Smooth muscle cell (in vitro differentiated cells): ENCODE measurements at regions not wholly inside any gene's neighbourhood (a gene's known extent, or its start where the extent isn't known, plus 50 kb on each side); places are given as distances from the start of the nearest gene placed in this dataset.

ENCODE experiments used
- DNase-seq: peaks from one replicate; lab custom pipeline; 2025; ENCODE audit not compliant: unreplicated experiment; lab: John Stamatoyannopoulos, UW
- H2AFZ ChIP-seq: fragments of 200-600 bp; sonication (generic); 2 replicates; pipeline ENCODE4 v1.6.0; 2016; ENCODE audit warnings: antibody characterized with exemption, low read depth, mild to moderate bottlenecking
- H3F3A ChIP-seq: fragments of 200-600 bp; sonication (generic); 2 replicates; pipeline ENCODE4 v1.6.0; 2017; ENCODE audit warnings: antibody characterized with exemption, low read depth
- H3K27ac ChIP-seq: fragments of 200-600 bp; sonication (generic); 2 replicates; pipeline ENCODE4 v1.5.1; 2016; ENCODE audit warnings: low read depth, mild to moderate bottlenecking
- H3K27me3 ChIP-seq: fragments of 200-600 bp; sonication (generic); 2 replicates; pipeline ENCODE4 v1.6.1; 2016; ENCODE audit warnings: low read depth, mild to moderate bottlenecking
- H3K36me3 ChIP-seq: fragments of 200-600 bp; sonication (generic); 2 replicates; pipeline ENCODE4 v1.5.1; 2016; ENCODE audit warnings: low read depth
- H3K4me1 ChIP-seq: fragments of 200-600 bp; sonication (generic); 2 replicates; pipeline ENCODE4 v1.5.1; 2016; ENCODE audit warnings: low read depth
- H3K4me2 ChIP-seq: fragments of 200-600 bp; sonication (generic); 2 replicates; pipeline ENCODE4 v1.6.0; 2016; ENCODE audit warnings: mild to moderate bottlenecking
- H3K4me3 ChIP-seq: fragments of 200-600 bp; sonication (generic); 2 replicates; pipeline ENCODE4 v1.5.1; 2016; ENCODE audit warnings: mild to moderate bottlenecking
- H3K79me2 ChIP-seq: fragments of 200-600 bp; sonication (generic); 2 replicates; pipeline ENCODE4 v1.6.0; 2016; ENCODE audit warnings: low read depth, mild to moderate bottlenecking
- H3K9ac ChIP-seq: fragments of 200-600 bp; sonication (generic); 2 replicates; pipeline ENCODE4 v1.6.0; 2016; ENCODE audit warnings: low read depth
- H3K9me3 ChIP-seq: fragments of 200-600 bp; sonication (generic); replicated peaks from 2 replicates; pipeline ENCODE4 v1.5.1; 2016; ENCODE audit warnings: low read depth
- H4K20me1 ChIP-seq: fragments of 200-600 bp; sonication (generic); 2 replicates; pipeline ENCODE4 v1.6.0; 2016; ENCODE audit warnings: low read depth
- CTCF ChIP-seq: fragments of 200-600 bp; sonication (generic); IDR thresholded peaks from 2 replicates; pipeline ENCODE4 v1.5.1; 2017; ENCODE audit warnings: borderline replicate concordance, mild to moderate bottlenecking, antibody characterized with exemption; ENCODE audit not compliant: insufficient read depth, poor library complexity, severe bottlenecking
- WGBS: methylation state at CpG from one replicate; pipeline ENCODE4 v1.1.7; 2016; ENCODE audit warnings: low lambda C conversion rate; 5-methylcytosine and 5-hydroxymethylcytosine counted together

GRCh38 chr2:224111576-224111975 lies 72.5 kb upstream of the SERPINE2 start:
- Histone ChIP-seq H3K79me2 (no peaks in the 10 kb centered on the region), H3K4me1 (no peaks in the 10 kb centered on the region), H3K9ac (no peak overlapping the region), H3K9me3 (no peaks in the 10 kb centered on the region), H2AFZ (no peak overlapping the region), H3K27me3 (no peaks in the 10 kb centered on the region), H3K4me3 (no peak overlapping the region), H3K4me2 (no peak overlapping the region), H3K36me3 (no peaks in the 10 kb centered on the region), H4K20me1 (no peaks in the 10 kb centered on the region), H3K27ac (no peak overlapping the region), H3F3A (no peaks in the 10 kb centered on the region)
- DNase-seq, result no peak
- TF ChIP-seq CTCF, result no peak
- 73% methylated on average over 2 of the region's 2 CpGs for WGBS

GRCh38 chr2:224110811-224111210 lies 71.7 kb upstream of the SERPINE2 start:
- H3K27ac ChIP-seq, result no peak overlapping the region
- no peaks in the 10 kb centered on the region for H3K9me3 ChIP-seq
- no peaks in the 10 kb centered on the region for H3K36me3 ChIP-seq
- no peak for TF ChIP-seq CTCF
- no peaks in the 10 kb centered on the region for H3K4me1 ChIP-seq
- H3F3A ChIP-seq, result no peaks in the 10 kb centered on the region
- no peak overlapping the region for H3K4me3 ChIP-seq
- DNase-seq, result no peak
- no peaks in the 10 kb centered on the region for H4K20me1 ChIP-seq
- no peaks in the 10 kb centered on the region for H3K79me2 ChIP-seq
- no peak overlapping the region for H2AFZ ChIP-seq
- H3K27me3 ChIP-seq, result no peaks in the 10 kb centered on the region
- H3K4me2 ChIP-seq, result no peak overlapping the region
- H3K9ac ChIP-seq, result no peak overlapping the region
- 91% methylated on average over 6 of the region's 6 CpGs for WGBS

GRCh38 chr2:224109751-224110150 lies 70.7 kb upstream of the SERPINE2 start:
- WGBS, result 81% methylated on average over 6 of the region's 6 CpGs
- H3K9me3 ChIP-seq, result no peaks in the 10 kb centered on the region
- no peaks in the 10 kb centered on the region for H4K20me1 ChIP-seq
- H3F3A ChIP-seq, result no peaks in the 10 kb centered on the region
- H3K4me2 ChIP-seq, result no peak overlapping the region
- no peak for DNase-seq
- TF ChIP-seq CTCF, result no peak
- H3K27ac ChIP-seq, result no peak overlapping the region
- no peaks in the 10 kb centered on the region for H3K79me2 ChIP-seq
- no peak overlapping the region for H3K4me3 ChIP-seq
- no peaks in the 10 kb centered on the region for H3K36me3 ChIP-seq
- no peaks in the 10 kb centered on the region for H3K27me3 ChIP-seq
- no peaks in the 10 kb centered on the region for H3K4me1 ChIP-seq
- H2AFZ ChIP-seq, result no peak overlapping the region
- H3K9ac ChIP-seq, result no peak overlapping the region

- Histone ChIP-seq H3K36me3 (no peaks in the 10 kb centered on the region), H3K4me1 (no peaks in the 10 kb centered on the region), H3K27me3 (no peaks in the 10 kb centered on the region), H3F3A (peaks cover 10% of the 10 kb centered on the region), H4K20me1 (no peaks in the 10 kb centered on the region), H3K79me2 (no peaks in the 10 kb centered on the region), H3K4me3 (no peak overlapping the region), H3K9me3 (no peaks in the 10 kb centered on the region), H2AFZ (no peak overlapping the region), H3K27ac (no peak overlapping the region), H3K4me2 (no peak overlapping the region), H3K9ac (no peak overlapping the region)
- 96% methylated on average over 2 of the region's 2 CpGs for WGBS
- TF ChIP-seq CTCF, result no peak
- DNase-seq, result no peak
Observed at GRCh38 chr2:224106794-224107193, 67.7 kb upstream of the SERPINE2 start.
